Right lobe of liver (tissue), 4 donors: ENCODE measurements at regions not wholly inside any gene's neighbourhood (a gene's known extent, or its start where the extent isn't known, plus 50 kb on each side); places are given as distances from the start of the nearest gene placed in this dataset.

ENCODE experiments used
- CTCF ChIP-seq, 4 donors: fragments of 200-600 bp in 3 of 4; fragments of 450-650 bp in 1 of 4; IDR thresholded peaks; one replicate each; pipeline versions ENCODE4 v1.5.1 to v1.8.0; 2016 to 2022; ENCODE audit warnings: antibody characterized with exemption in 4 of 4, mild to moderate bottlenecking in 2 of 4
- POLR2A ChIP-seq: fragments of 450-650 bp; IDR thresholded peaks from one replicate; pipeline ENCODE4 v1.6.1; 2017; ENCODE audit warnings: antibody characterized with exemption, mild to moderate bottlenecking
- donor health status: DM: no; HTN: no; CAD: no.
- donor health status: DM: no; HTN: no; CAD: no.
- donor health status: DM: no; HTN: yes; CAD: no.

- TF ChIP-seq CTCF (IDR thresholded peaks at IDR 0.05) (no peak), POLR2A (no peak)
Measured at GRCh38 chr16:61146429-61146828, 889.8 kb downstream of the CDH8 start.
